ENCODE measurements at regions not wholly inside any gene's neighbourhood (a gene's known extent, or its start where the extent isn't known, plus 50 kb on each side); places are given as distances from the start of the nearest gene placed in this dataset.

GRCh38 chr9:115964710-115965347 lies 188.8 kb upstream of the PAPPA start:
- Histone ChIP-seq H3K9me3 (ENCODE audit: control insufficient read depth, low read depth, low read length) (no peaks in the 10 kb centered on the region), H4K91ac (ENCODE audit: insufficient read length, low read depth, low read length) (no peak overlapping the region), H2BK20ac (ENCODE audit: low read depth, low read length, poor library complexity, severe bottlenecking) (no peak overlapping the region), H3T11ph (ENCODE audit: low read length) (no peak overlapping the region), H2BK5ac (ENCODE audit: insufficient read length, low read length) (no peak overlapping the region), H2BK15ac (ENCODE audit: low read depth, low read length) (no peak overlapping the region), H2AFZ (ENCODE audit: low read length) (no peak overlapping the region), H3K4ac (ENCODE audit: low read depth, low read length) (no peak overlapping the region), H3K27me3 (ENCODE audit: insufficient read depth, low read length) (no peaks in the 10 kb centered on the region), H4K5ac (ENCODE audit: insufficient read length, low read depth, low read length) (no peak overlapping the region), H3K23me2 (ENCODE audit: insufficient read length, low read depth, low read length, poor library complexity, severe bottlenecking) (no peaks in the 10 kb centered on the region), H3K23ac (ENCODE audit: insufficient read length, low read depth, low read length) (no peak overlapping the region), H2BK12ac (ENCODE audit: insufficient read length, low read depth, low read length) (no peak overlapping the region), H2AK5ac (ENCODE audit: insufficient read length, low read length) (no peak overlapping the region), H3K79me2 (ENCODE audit: insufficient read depth, low read length) (no peaks in the 10 kb centered on the region), H4K8ac (replicated peaks; ENCODE audit: insufficient read length, low read depth, low read length) (no peak overlapping the region), H3K4me1 (ENCODE audit: insufficient read depth, low read length) (no peaks in the 10 kb centered on the region), H3K4me2 (ENCODE audit: insufficient read depth, insufficient read length, low read length) (no peak overlapping the region), H3K9ac (ENCODE audit: extremely low read depth, insufficient read length, low read length) (no peak overlapping the region), H4K20me1 (ENCODE audit: control insufficient read depth, insufficient read depth, insufficient read length) (no peaks in the 10 kb centered on the region), H3K14ac (ENCODE audit: insufficient read depth, low read length) (no peak overlapping the region), H2BK120ac (ENCODE audit: low read depth, low read length, poor library complexity, severe bottlenecking) (no peak overlapping the region), H3K18ac (ENCODE audit: insufficient read length, low read depth, low read length) (no peak overlapping the region), H3K27ac (ENCODE audit: insufficient read length, low read depth, low read length) (no peak overlapping the region), H3K79me1 (ENCODE audit: insufficient read depth, low read depth, low read length, poor library complexity, severe bottlenecking) (no peaks in the 10 kb centered on the region), H3K56ac (ENCODE audit: insufficient read length, low read depth, low read length) (no peak overlapping the region)
- Mint-ChIP-seq H3K27ac (no peak overlapping the region), H3K9me3 (peaks cover 28 to 42% of the 10 kb centered on the region in 2 experiments), H3K36me3 (ENCODE audit: insufficient read depth in 1 of 3, low read depth in 3 of 3) (peaks cover 9 to 30% (median 23%) of the 10 kb centered on the region in 3 experiments; a peak in 6 of 7 replicates), H3K4me1 (peaks cover 0 to 3% of the 10 kb centered on the region in 2 experiments; a peak in 1 of 4 replicates), H3K4me3 (no peak overlapping the region), H3K27me3 (ENCODE audit: low read depth) (peaks cover 4% of the 10 kb centered on the region)
- WGBS (ENCODE audit: extremely low coverage, insufficient read length, low lambda C conversion rate) = no CpG with 5 or more reads among the region's 3 CpGs
- no peak for TF ChIP-seq CTCF (conservative IDR thresholded peaks at IDR 0.05)
- no peak for DNase-seq
